ENCODE measurements at regions not wholly inside any gene's neighbourhood (a gene's known extent, or its start where the extent isn't known, plus 50 kb on each side); places are given as distances from the start of the nearest gene placed in this dataset.

- TF ChIP-seq CTCF (conservative IDR thresholded peaks at IDR 0.05; ENCODE audit: low read depth, low read length) (no peak), EZH2 (IDR thresholded peaks at IDR 0.05; ENCODE audit: borderline replicate concordance, low read depth, low read length, poor library complexity, severe bottlenecking) (no peak)
Observed at GRCh38 chr2:193668557-193669323, 1474.0 kb upstream of the TMEFF2 start.
